Transverse colon (tissue), 4 donors: ENCODE measurements at regions not wholly inside any gene's neighbourhood (a gene's known extent, or its start where the extent isn't known, plus 50 kb on each side); places are given as distances from the start of the nearest gene placed in this dataset.

Source experiments
- CTCF ChIP-seq, 5 experiments: fragments of 200-600 bp in 3 of 5; fragments of 450-650 bp in 2 of 5; sonication (generic) in 3 of 5; IDR thresholded peaks; 1 replicate in 2 of 5; 2 replicates in 3 of 5; pipeline ENCODE4 v1.5.1; 2016 to 2017; ENCODE audit warnings: antibody characterized with exemption in 5 of 5, inconsistent platforms in 3 of 5, mild to moderate bottlenecking in 2 of 5, moderate library complexity in 1 of 5
- EP300 ChIP-seq: sonication (generic); formaldehyde crosslinking; IDR thresholded peaks from one replicate; pipeline ENCODE4 v1.6.1; 2017; ENCODE audit warnings: antibody characterized with exemption, low read depth
- POLR2A ChIP-seq: fragments of 450-650 bp; IDR thresholded peaks from one replicate; pipeline ENCODE4 v1.6.1; 2016; ENCODE audit warnings: antibody characterized with exemption, mild to moderate bottlenecking, moderate library complexity
- POLR2AphosphoS5 ChIP-seq, 3 donors: sonication (generic); formaldehyde crosslinking; IDR thresholded peaks; one replicate each; pipeline ENCODE4 v1.6.1; 2016; ENCODE audit warnings: antibody characterized with exemption in 3 of 3

GRCh38 chr22:35170716-35171697 is 86.3 kb upstream of the HMGXB4 start:
- no peak for TF ChIP-seq CTCF (IDR thresholded peaks at IDR 0.05)
- no peak for TF ChIP-seq POLR2A
- TF ChIP-seq POLR2AphosphoS5 (IDR thresholded peaks at IDR 0.05): no peak
- no peak for TF ChIP-seq EP300
